ENCODE measurements at regions not wholly inside any gene's neighbourhood (a gene's known extent, or its start where the extent isn't known, plus 50 kb on each side); places are given as distances from the start of the nearest gene placed in this dataset.

- TF ChIP-seq, protein P1, sequence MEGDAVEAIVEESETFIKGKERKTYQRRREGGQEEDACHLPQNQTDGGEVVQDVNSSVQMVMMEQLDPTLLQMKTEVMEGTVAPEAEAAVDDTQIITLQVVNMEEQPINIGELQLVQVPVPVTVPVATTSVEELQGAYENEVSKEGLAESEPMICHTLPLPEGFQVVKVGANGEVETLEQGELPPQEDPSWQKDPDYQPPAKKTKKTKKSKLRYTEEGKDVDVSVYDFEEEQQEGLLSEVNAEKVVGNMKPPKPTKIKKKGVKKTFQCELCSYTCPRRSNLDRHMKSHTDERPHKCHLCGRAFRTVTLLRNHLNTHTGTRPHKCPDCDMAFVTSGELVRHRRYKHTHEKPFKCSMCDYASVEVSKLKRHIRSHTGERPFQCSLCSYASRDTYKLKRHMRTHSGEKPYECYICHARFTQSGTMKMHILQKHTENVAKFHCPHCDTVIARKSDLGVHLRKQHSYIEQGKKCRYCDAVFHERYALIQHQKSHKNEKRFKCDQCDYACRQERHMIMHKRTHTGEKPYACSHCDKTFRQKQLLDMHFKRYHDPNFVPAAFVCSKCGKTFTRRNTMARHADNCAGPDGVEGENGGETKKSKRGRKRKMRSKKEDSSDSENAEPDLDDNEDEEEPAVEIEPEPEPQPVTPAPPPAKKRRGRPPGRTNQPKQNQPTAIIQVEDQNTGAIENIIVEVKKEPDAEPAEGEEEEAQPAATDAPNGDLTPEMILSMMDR (IDR thresholded peaks at IDR 0.05; ENCODE audit: low read length), result no peak
- TF ChIP-seq EZH2phosphoT487 (IDR thresholded peaks at IDR 0.05; ENCODE audit: low read length) (no peak), EZH2 (optimal IDR thresholded peaks at IDR 0.05; ENCODE audit: low read depth, low read length) (no peak)
Observed at GRCh38 chr7:21066221-21066620, 279.5 kb upstream of the SP8 start.

Data from MM.1S (cell line).